Prostate gland (tissue), 2 donors: ENCODE measurements at regions not wholly inside any gene's neighbourhood (a gene's known extent, or its start where the extent isn't known, plus 50 kb on each side); places are given as distances from the start of the nearest gene placed in this dataset.

ENCODE experiments used
- CTCF ChIP-seq, 4 experiments: fragments of 200-600 bp in 2 of 4; fragments of 450-650 bp in 2 of 4; sonication (generic) in 2 of 4; IDR thresholded peaks; 1 replicate in 3 of 4; 2 replicates in 1 of 4; pipeline ENCODE4 v1.5.1; 2016 to 2019; ENCODE audit warnings: antibody characterized with exemption in 4 of 4, mild to moderate bottlenecking in 2 of 4, moderate library complexity in 2 of 4
- POLR2A ChIP-seq: fragments of 450-650 bp; IDR thresholded peaks from one replicate; pipeline ENCODE4 v1.6.1; 2016; ENCODE audit warnings: antibody characterized with exemption, mild to moderate bottlenecking
- POLR2AphosphoS5 ChIP-seq: sonication (generic); formaldehyde crosslinking; IDR thresholded peaks from one replicate; pipeline ENCODE4 v1.6.1; 2017; ENCODE audit warnings: antibody characterized with exemption

GRCh38 chr16:79283578-79283977, 317.0 kb downstream of the MAF start:
- TF ChIP-seq POLR2AphosphoS5: no peak
- no peak for TF ChIP-seq CTCF (IDR thresholded peaks at IDR 0.05)
- TF ChIP-seq POLR2A: no peak
